Mucosa of rectum (tissue), 2 donors: ENCODE measurements at regions not wholly inside any gene's neighbourhood (a gene's known extent, or its start where the extent isn't known, plus 50 kb on each side); places are given as distances from the start of the nearest gene placed in this dataset.

ENCODE experiments used
- H3K27ac ChIP-seq, 2 donors: one replicate each; pipeline ENCODE4 v1.7.0; 2013; ENCODE audit warnings: inconsistent platforms in 2 of 2, low read depth in 2 of 2, low read length in 2 of 2
- H3K27me3 ChIP-seq, 2 donors: one replicate each; pipeline ENCODE4 v1.7.0; 2013; ENCODE audit warnings: low read length in 2 of 2; ENCODE audit not compliant: control insufficient read depth in 2 of 2, insufficient read depth in 2 of 2
- H3K36me3 ChIP-seq, 2 donors: one replicate each; pipeline ENCODE4 v1.7.0; 2013; ENCODE audit warnings: low read length in 2 of 2; ENCODE audit not compliant: control insufficient read depth in 2 of 2, insufficient read depth in 2 of 2
- H3K4me1 ChIP-seq, 2 donors: one replicate each; pipeline ENCODE4 v1.7.0; 2013; ENCODE audit warnings: low read length in 2 of 2, mild to moderate bottlenecking in 1 of 2; ENCODE audit not compliant: control insufficient read depth in 2 of 2, insufficient read depth in 2 of 2
- H3K4me3 ChIP-seq, 2 donors: one replicate each; pipeline ENCODE4 v1.7.0; 2013; ENCODE audit warnings: low read length in 2 of 2
- H3K9ac ChIP-seq, 2 donors: one replicate each; pipeline ENCODE4 v1.7.0; 2013; ENCODE audit warnings: low read length in 2 of 2, low read depth in 1 of 2, mild to moderate bottlenecking in 1 of 2
- H3K9me3 ChIP-seq, 2 donors: one replicate each; pipeline ENCODE4 v1.7.0; 2013; ENCODE audit warnings: low read length in 2 of 2; ENCODE audit not compliant: control insufficient read depth in 2 of 2
- donor health status: healthy.
- donor health status: Normal muscosa, but diverticular disease.

DNA sequence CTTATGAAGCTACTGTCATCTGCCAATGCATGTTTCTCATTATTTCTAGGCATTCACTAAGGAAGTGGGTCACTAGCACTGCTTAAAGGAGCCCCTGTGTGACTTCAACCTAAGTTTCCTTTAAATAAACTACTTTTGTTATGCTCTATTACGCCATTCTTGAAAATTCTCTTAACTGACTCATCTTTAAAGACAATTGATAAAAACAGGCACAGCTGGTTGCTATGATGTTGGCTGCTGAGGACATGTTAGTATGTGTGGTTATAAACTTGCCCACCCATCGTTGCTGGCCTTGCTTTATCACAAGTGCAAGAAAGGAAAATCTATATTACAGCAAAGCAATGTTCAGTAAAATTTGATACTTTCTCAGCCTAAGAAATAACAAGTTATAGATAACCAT is 75.8 kb upstream of the CNTNAP4 start:
- Histone ChIP-seq H3K9ac (no peak overlapping the region), H3K27me3 (no peaks in the 10 kb centered on the region), H3K4me1 (no peaks in the 10 kb centered on the region), H3K36me3 (no peaks in the 10 kb centered on the region), H3K9me3 (no peaks in the 10 kb centered on the region), H3K27ac (no peak overlapping the region), H3K4me3 (no peak overlapping the region)

GRCh38 chr16:76204249-76204648 is 73.0 kb upstream of the CNTNAP4 start:
- Histone ChIP-seq H3K9me3 (no peaks in the 10 kb centered on the region), H3K9ac (no peak overlapping the region), H3K4me1 (no peaks in the 10 kb centered on the region), H3K4me3 (no peak overlapping the region), H3K36me3 (no peaks in the 10 kb centered on the region), H3K27me3 (no peaks in the 10 kb centered on the region), H3K27ac (no peak overlapping the region)

GRCh38 chr16:76207270-76207669 is 69.9 kb upstream of the CNTNAP4 start:
- Histone ChIP-seq H3K4me3 (no peak overlapping the region), H3K27me3 (no peaks in the 10 kb centered on the region)

DNA sequence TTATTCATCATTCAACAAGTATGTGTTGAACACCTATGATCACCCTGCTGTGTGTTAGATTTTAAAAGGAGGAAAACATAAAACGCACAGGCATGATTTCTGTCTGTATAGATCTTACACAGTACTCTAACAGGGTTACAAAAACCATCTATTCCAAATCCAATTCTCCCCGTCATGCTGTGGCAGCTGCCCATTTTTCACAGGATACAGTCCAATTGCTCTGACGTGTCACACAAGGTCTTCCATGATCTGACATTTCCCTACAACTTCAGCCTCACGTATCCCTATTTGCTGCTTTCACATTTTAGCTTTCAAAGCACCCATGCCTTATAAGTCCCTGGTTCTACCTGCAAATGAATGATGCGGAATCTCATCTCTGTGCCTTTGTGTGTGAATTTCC is 67.0 kb upstream of the CNTNAP4 start:
- Histone ChIP-seq H3K9me3 (no peaks in the 10 kb centered on the region), H3K4me1 (no peaks in the 10 kb centered on the region), H3K9ac (no peak overlapping the region), H3K4me3 (no peak overlapping the region), H3K27ac (no peak overlapping the region), H3K36me3 (no peaks in the 10 kb centered on the region), H3K27me3 (no peaks in the 10 kb centered on the region)

More at GRCh38 chr16:76207270-76207669, 69.9 kb upstream of the CNTNAP4 start:
- no peaks in the 10 kb centered on the region for H3K4me1 ChIP-seq
- H3K9ac ChIP-seq: no peak overlapping the region
- no peak overlapping the region for H3K27ac ChIP-seq
- H3K36me3 ChIP-seq: no peaks in the 10 kb centered on the region
- no peaks in the 10 kb centered on the region for H3K9me3 ChIP-seq

GRCh38 chr16:76213860-76214259 is 63.3 kb upstream of the CNTNAP4 start:
- Histone ChIP-seq H3K4me1 (no peaks in the 10 kb centered on the region), H3K27me3 (no peaks in the 10 kb centered on the region), H3K9ac (no peak overlapping the region), H3K36me3 (no peaks in the 10 kb centered on the region), H3K9me3 (no peaks in the 10 kb centered on the region), H3K27ac (no peak overlapping the region), H3K4me3 (no peak overlapping the region)

DNA sequence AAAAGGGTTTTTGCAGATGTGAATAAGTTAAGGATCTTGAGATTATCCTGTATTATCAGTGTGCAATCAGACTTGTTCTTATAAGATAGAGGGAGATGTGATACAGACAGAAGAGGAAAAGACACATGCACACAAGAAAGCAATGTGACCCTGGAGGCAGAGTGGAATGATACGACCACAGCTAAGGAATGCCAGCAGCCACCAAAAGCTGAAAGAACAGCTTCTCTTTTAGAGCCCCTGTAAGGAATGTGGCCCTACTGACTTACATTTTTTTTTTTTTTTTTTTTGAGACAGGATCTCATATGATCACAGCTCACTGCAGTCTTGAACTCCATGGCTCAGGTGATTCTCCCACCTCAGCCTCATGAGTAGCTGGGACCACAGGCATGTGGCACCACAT is 62.3 kb upstream of the CNTNAP4 start:
- Histone ChIP-seq H3K9ac (no peak overlapping the region), H3K9me3 (no peaks in the 10 kb centered on the region), H3K27ac (no peak overlapping the region), H3K27me3 (no peaks in the 10 kb centered on the region), H3K4me1 (no peaks in the 10 kb centered on the region), H3K36me3 (no peaks in the 10 kb centered on the region), H3K4me3 (no peak overlapping the region)

- Histone ChIP-seq H3K36me3 (no peaks in the 10 kb centered on the region), H3K27ac (no peak overlapping the region), H3K27me3 (no peaks in the 10 kb centered on the region), H3K9me3 (no peaks in the 10 kb centered on the region), H3K4me1 (no peaks in the 10 kb centered on the region), H3K4me3 (no peak overlapping the region), H3K9ac (no peak overlapping the region)
Observed at GRCh38 chr16:76222087-76222486, 55.1 kb upstream of the CNTNAP4 start.

- Histone ChIP-seq H3K27me3 (no peaks in the 10 kb centered on the region), H3K4me3 (no peak overlapping the region), H3K9ac (no peak overlapping the region), H3K9me3 (no peaks in the 10 kb centered on the region), H3K27ac (no peak overlapping the region), H3K4me1 (no peaks in the 10 kb centered on the region), H3K36me3 (no peaks in the 10 kb centered on the region)
Observed at GRCh38 chr16:76222853-76223252, 54.3 kb upstream of the CNTNAP4 start.

DNA sequence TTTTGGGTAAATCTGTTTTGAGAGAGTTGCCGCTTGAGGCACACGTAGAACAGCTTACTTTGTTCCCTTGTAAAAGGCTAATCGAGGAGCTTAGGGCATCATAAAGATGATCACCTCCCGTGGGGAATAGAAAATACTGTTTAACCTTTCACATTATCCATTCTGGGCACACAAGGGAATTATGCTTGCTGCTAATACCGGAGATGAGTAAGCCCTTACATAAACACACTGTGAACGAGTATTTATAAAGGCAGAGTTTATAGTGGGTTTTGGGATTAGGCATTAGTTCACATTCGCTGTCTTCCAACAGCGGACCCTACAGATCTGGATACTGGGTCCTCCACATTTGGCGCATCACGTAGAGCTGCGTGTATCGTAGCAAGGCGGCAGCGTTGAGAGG is 51.2 kb upstream of the CNTNAP4 start:
- Histone ChIP-seq H3K27ac (no peak overlapping the region), H3K27me3 (no peaks in the 10 kb centered on the region), H3K36me3 (no peaks in the 10 kb centered on the region), H3K9me3 (no peaks in the 10 kb centered on the region), H3K9ac (no peak overlapping the region), H3K4me1 (no peaks in the 10 kb centered on the region), H3K4me3 (no peak overlapping the region)

- H3K27ac ChIP-seq: no peak overlapping the region
Observed at GRCh38 chr16:76226481-76226880, 50.7 kb upstream of the CNTNAP4 start.

More at GRCh38 chr16:76226481-76226880, 50.7 kb upstream of the CNTNAP4 start:
- H3K4me1 ChIP-seq: no peaks in the 10 kb centered on the region
- no peak overlapping the region for H3K4me3 ChIP-seq
- no peak overlapping the region for H3K9ac ChIP-seq
- no peaks in the 10 kb centered on the region for H3K36me3 ChIP-seq
- H3K27me3 ChIP-seq: no peaks in the 10 kb centered on the region
- no peaks in the 10 kb centered on the region for H3K9me3 ChIP-seq
